ENCODE measurements at regions not wholly inside any gene's neighbourhood (a gene's known extent, or its start where the extent isn't known, plus 50 kb on each side); places are given as distances from the start of the nearest gene placed in this dataset.
A peak's percentile ranks its signal among the peaks of the same experiment; 100 is the strongest.

DNA sequence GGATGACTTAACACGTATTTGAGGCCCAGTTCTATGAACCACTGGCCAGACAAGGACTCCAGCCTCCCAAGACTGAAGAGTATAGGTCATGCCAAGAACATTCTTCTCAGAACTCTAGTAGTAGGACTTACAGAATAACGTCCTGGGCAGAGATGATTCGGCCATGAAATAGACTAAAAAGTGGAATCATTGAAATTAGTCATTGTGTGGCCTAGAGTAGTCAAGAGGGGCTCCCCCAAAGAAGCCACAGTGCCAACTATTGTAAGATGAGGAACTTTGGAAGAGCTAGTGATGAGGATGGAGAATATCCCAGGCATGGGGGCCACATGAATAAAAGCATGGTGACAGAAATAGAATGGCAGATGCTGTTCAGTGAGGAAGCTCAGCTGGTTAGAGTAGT, 101.1 kb downstream of the TRIB2 start:
- TF ChIP-seq TEAD4 (IDR thresholded peaks at IDR 0.05) (no peak), RAD21 (IDR thresholded peaks at IDR 0.05; ENCODE audit: low read depth) (no peak), CEBPB (IDR thresholded peaks at IDR 0.05) (no peak), CREB1 (IDR thresholded peaks at IDR 0.05; ENCODE audit: low read depth) (no peak), FOXM1 (IDR thresholded peaks at IDR 0.05; ENCODE audit: borderline replicate concordance, low read depth) (no peak), TCF12 (IDR thresholded peaks at IDR 0.05; ENCODE audit: low read depth) (no peak), NFIC (IDR thresholded peaks at IDR 0.05) (no peak), EGR1 (IDR thresholded peaks at IDR 0.05) (no peak), EP300 (IDR thresholded peaks at IDR 0.05; ENCODE audit: borderline replicate concordance) (no peak), YY1 (IDR thresholded peaks at IDR 0.05; ENCODE audit: low read depth) (no peak)
- TF ChIP-seq, protein P1, sequence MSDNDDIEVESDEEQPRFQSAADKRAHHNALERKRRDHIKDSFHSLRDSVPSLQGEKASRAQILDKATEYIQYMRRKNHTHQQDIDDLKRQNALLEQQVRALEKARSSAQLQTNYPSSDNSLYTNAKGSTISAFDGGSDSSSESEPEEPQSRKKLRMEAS (IDR thresholded peaks at IDR 0.05) = no peak
- TF ChIP-seq, protein P2, sequence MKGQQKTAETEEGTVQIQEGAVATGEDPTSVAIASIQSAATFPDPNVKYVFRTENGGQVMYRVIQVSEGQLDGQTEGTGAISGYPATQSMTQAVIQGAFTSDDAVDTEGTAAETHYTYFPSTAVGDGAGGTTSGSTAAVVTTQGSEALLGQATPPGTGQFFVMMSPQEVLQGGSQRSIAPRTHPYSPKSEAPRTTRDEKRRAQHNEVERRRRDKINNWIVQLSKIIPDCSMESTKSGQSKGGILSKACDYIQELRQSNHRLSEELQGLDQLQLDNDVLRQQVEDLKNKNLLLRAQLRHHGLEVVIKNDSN (IDR thresholded peaks at IDR 0.05) = no peak
- TF ChIP-seq, protein P3, sequence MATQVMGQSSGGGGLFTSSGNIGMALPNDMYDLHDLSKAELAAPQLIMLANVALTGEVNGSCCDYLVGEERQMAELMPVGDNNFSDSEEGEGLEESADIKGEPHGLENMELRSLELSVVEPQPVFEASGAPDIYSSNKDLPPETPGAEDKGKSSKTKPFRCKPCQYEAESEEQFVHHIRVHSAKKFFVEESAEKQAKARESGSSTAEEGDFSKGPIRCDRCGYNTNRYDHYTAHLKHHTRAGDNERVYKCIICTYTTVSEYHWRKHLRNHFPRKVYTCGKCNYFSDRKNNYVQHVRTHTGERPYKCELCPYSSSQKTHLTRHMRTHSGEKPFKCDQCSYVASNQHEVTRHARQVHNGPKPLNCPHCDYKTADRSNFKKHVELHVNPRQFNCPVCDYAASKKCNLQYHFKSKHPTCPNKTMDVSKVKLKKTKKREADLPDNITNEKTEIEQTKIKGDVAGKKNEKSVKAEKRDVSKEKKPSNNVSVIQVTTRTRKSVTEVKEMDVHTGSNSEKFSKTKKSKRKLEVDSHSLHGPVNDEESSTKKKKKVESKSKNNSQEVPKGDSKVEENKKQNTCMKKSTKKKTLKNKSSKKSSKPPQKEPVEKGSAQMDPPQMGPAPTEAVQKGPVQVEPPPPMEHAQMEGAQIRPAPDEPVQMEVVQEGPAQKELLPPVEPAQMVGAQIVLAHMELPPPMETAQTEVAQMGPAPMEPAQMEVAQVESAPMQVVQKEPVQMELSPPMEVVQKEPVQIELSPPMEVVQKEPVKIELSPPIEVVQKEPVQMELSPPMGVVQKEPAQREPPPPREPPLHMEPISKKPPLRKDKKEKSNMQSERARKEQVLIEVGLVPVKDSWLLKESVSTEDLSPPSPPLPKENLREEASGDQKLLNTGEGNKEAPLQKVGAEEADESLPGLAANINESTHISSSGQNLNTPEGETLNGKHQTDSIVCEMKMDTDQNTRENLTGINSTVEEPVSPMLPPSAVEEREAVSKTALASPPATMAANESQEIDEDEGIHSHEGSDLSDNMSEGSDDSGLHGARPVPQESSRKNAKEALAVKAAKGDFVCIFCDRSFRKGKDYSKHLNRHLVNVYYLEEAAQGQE (IDR thresholded peaks at IDR 0.05; ENCODE audit: low read depth) = no peak

DNA sequence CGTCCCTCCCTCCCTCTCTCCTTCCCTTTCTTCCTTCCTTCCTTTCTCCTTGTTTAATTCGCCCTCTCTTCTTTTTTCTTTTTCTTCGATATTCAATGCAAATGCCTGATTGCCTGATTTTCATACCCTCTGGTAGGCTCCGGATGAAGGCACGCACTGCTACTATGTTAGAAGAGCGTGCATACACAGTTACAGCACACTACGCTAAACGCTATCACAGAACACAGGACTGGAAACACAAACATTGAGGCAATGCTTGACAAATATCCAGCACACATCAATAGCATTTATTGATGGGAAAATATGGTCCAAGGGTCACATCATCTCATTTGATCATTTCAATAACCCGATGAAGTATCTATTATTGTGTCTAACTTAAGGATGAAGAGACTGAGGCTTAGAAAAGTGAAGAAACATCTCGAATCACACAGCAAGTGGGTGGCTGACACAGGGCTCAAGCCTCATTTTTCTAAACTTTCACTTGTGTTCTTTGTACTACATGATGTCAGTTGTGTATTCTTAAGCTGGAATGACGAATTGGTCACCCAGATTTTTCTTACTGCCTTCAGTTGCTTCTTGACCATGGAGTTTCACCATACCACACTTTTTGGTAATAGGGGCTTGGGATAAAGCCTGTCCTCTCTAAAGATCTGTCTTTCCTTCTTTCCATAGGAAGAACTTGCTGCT, 101.8 kb downstream of the TRIB2 start:
- no peak for TF ChIP-seq CEBPB (IDR thresholded peaks at IDR 0.05)
- TF ChIP-seq, protein P2 (IDR thresholded peaks at IDR 0.05) = no peak
- TF ChIP-seq, protein P1 (IDR thresholded peaks at IDR 0.05) = no peak
- no peak for TF ChIP-seq FOXM1 (IDR thresholded peaks at IDR 0.05; ENCODE audit: borderline replicate concordance, low read depth)
- TF ChIP-seq YY1 (IDR thresholded peaks at IDR 0.05; ENCODE audit: low read depth) = no peak
- no peak for TF ChIP-seq NFIC (IDR thresholded peaks at IDR 0.05)
- TF ChIP-seq TEAD4 (IDR thresholded peaks at IDR 0.05) = no peak
- TF ChIP-seq, protein P3 (IDR thresholded peaks at IDR 0.05; ENCODE audit: low read depth) = no peak
- TF ChIP-seq CREB1 (IDR thresholded peaks at IDR 0.05; ENCODE audit: low read depth) = no peak
- no peak for TF ChIP-seq ZBTB7A (IDR thresholded peaks at IDR 0.05; ENCODE audit: low read depth)
- no peak for TF ChIP-seq RAD21 (IDR thresholded peaks at IDR 0.05; ENCODE audit: low read depth)
- no peak for TF ChIP-seq TCF12 (IDR thresholded peaks at IDR 0.05; ENCODE audit: low read depth)
- no peak for TF ChIP-seq EGR1 (IDR thresholded peaks at IDR 0.05)
- TF ChIP-seq TAF1 (IDR thresholded peaks at IDR 0.05; ENCODE audit: low read depth) = no peak
- no peak for TF ChIP-seq EP300 (IDR thresholded peaks at IDR 0.05; ENCODE audit: borderline replicate concordance)

DNA sequence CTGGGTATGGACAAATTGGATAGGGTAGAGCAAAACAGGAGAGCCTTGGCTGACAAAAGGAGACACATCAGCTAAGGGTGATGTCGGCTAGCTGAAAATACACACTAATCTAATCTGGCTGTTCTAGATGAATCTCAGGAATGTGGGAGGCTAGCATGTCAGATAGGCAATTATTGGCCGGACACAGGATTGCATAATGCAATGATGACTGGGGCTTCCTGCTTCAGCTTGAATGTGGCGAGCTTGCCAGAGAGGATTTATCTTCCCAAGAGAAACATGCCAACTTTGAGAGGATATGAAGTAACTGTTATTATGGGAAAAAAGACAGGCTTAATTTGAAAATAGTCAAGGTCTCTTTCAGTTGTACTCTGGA, 102.4 kb downstream of the TRIB2 start:
- no peak for TF ChIP-seq TEAD4 (IDR thresholded peaks at IDR 0.05)
- TF ChIP-seq CEBPB (IDR thresholded peaks at IDR 0.05) = peak; percentile 33; the same call in 1 of the 2 replicates
- TF ChIP-seq YY1 (IDR thresholded peaks at IDR 0.05; ENCODE audit: low read depth) = no peak

DNA sequence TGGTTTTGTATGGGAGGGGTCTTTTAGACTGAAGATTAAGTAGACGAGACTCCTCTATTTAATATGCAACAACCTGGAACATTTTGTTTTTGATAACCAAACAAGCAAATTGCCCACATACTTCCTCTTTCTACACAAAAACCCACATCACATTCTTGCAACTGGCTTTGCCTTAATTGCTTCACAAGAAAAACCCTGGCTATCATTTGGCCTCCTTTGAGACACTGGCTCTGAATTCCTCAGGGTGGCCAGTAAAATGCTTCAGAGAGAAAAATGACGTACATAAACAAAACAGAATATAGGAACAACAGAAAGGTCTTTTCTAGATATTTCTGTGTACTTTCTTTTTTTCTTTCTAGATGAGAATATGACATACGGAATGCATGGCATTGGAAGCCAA, 103.0 kb downstream of the TRIB2 start:
- TF ChIP-seq EP300 (IDR thresholded peaks at IDR 0.05; ENCODE audit: borderline replicate concordance) = no peak
- TF ChIP-seq, protein P3 (IDR thresholded peaks at IDR 0.05; ENCODE audit: low read depth) = no peak
- no peak for TF ChIP-seq CEBPB (IDR thresholded peaks at IDR 0.05)
- TF ChIP-seq, protein P2 (IDR thresholded peaks at IDR 0.05) = no peak
- TF ChIP-seq ZBTB7A (IDR thresholded peaks at IDR 0.05; ENCODE audit: low read depth) = no peak
- TF ChIP-seq, protein P1 (IDR thresholded peaks at IDR 0.05) = no peak
- no peak for TF ChIP-seq TCF12 (IDR thresholded peaks at IDR 0.05; ENCODE audit: low read depth)
- TF ChIP-seq EGR1 (IDR thresholded peaks at IDR 0.05) = no peak
- TF ChIP-seq TAF1 (IDR thresholded peaks at IDR 0.05; ENCODE audit: low read depth) = no peak
- no peak for TF ChIP-seq CREB1 (IDR thresholded peaks at IDR 0.05; ENCODE audit: low read depth)
- TF ChIP-seq RAD21 (IDR thresholded peaks at IDR 0.05; ENCODE audit: low read depth) = no peak
- TF ChIP-seq YY1 (IDR thresholded peaks at IDR 0.05; ENCODE audit: low read depth) = no peak
- no peak for TF ChIP-seq FOXM1 (IDR thresholded peaks at IDR 0.05; ENCODE audit: borderline replicate concordance, low read depth)
- TF ChIP-seq NFIC (IDR thresholded peaks at IDR 0.05) = no peak
- TF ChIP-seq TEAD4 (IDR thresholded peaks at IDR 0.05) = no peak

All from Ishikawa (cell line).